Fibroblast of lung (primary cell): ENCODE measurements at regions not wholly inside any gene's neighbourhood (a gene's known extent, or its start where the extent isn't known, plus 50 kb on each side); places are given as distances from the start of the nearest gene placed in this dataset.

Experiments
- DNase-seq, 2 donors: peaks; one replicate each; pipeline versions ENCODE4 v3.0.0 to v3.0.0-alpha.2; 2010; ENCODE audit warnings: low read depth in 2 of 2
- H2AFZ ChIP-seq: 2 replicates; pipeline ENCODE4 v1.5.1; 2012; ENCODE audit warnings: low read length, control low read depth, inconsistent platforms
- H3K27ac ChIP-seq: 2 replicates; pipeline ENCODE4 v1.5.1; 2011; ENCODE audit warnings: low read length, control low read depth; ENCODE audit not compliant: insufficient read depth
- H3K27me3 ChIP-seq: 2 replicates; pipeline ENCODE4 v1.5.1; 2011; ENCODE audit warnings: mild to moderate bottlenecking, low read length; ENCODE audit not compliant: control insufficient read depth, insufficient read depth
- H3K36me3 ChIP-seq: 2 replicates; pipeline ENCODE4 v1.5.1; 2011; ENCODE audit warnings: low read length; ENCODE audit not compliant: control insufficient read depth, insufficient read depth
- H3K4me1 ChIP-seq: 2 replicates; pipeline ENCODE4 v1.5.1; 2011; ENCODE audit warnings: low read length; ENCODE audit not compliant: control insufficient read depth, insufficient read depth; ENCODE audit errors: extremely low read depth
- H3K4me2 ChIP-seq: 2 replicates; pipeline ENCODE4 v1.5.1; 2011; ENCODE audit warnings: low read length, control low read depth; ENCODE audit not compliant: insufficient read depth; ENCODE audit errors: extremely low read depth
- H3K4me3 ChIP-seq, 4 experiments: fragments of 200-600 bp in 1 of 4; sonication (generic) in 1 of 4; replicated peaks in 1 of 4; 2 replicates each; pipeline ENCODE4 v1.5.1; 2011 to 2016; ENCODE audit warnings: low read length in 4 of 4, low read depth in 3 of 4, mild to moderate bottlenecking in 3 of 4, control low read depth in 2 of 4, inconsistent platforms in 1 of 4, mixed read lengths in 1 of 4; ENCODE audit not compliant: insufficient read depth in 1 of 4; ENCODE audit errors: control extremely low read depth in 1 of 4
- H3K79me2 ChIP-seq: 2 replicates; pipeline ENCODE4 v1.5.1; 2012; ENCODE audit warnings: mild to moderate bottlenecking, low read length, inconsistent platforms; ENCODE audit not compliant: control insufficient read depth, insufficient read depth
- H3K9ac ChIP-seq: 2 replicates; pipeline ENCODE4 v1.5.1; 2011; ENCODE audit warnings: mild to moderate bottlenecking, low read length, control low read depth; ENCODE audit not compliant: insufficient read depth
- H3K9me3 ChIP-seq: 2 replicates; pipeline ENCODE4 v1.5.1; 2012; ENCODE audit warnings: low read depth, low read length; ENCODE audit not compliant: control insufficient read depth, insufficient read depth
- H4K20me1 ChIP-seq: 2 replicates; pipeline ENCODE4 v1.5.1; 2011; ENCODE audit warnings: low read length; ENCODE audit not compliant: control insufficient read depth, insufficient read depth; ENCODE audit errors: extremely low read depth
- EZH2 ChIP-seq: IDR thresholded peaks from 2 replicates; pipeline ENCODE4 v1.5.1; 2012; ENCODE audit warnings: low read length, control low read depth, mild to moderate bottlenecking; ENCODE audit errors: missing control alignments
- TF ChIP-seq, protein P1 (sequence below), 2 donors: IDR thresholded peaks in 1 of 2; conservative IDR thresholded peaks in 1 of 2; 1 replicate in 1 of 2; 2 replicates in 1 of 2; pipeline ENCODE4 v1.5.1; 2011 to 2012; ENCODE audit warnings: low read length in 2 of 2, control low read depth in 1 of 2, inconsistent platforms in 1 of 2, low read depth in 1 of 2, mild to moderate bottlenecking in 1 of 2

GRCh38 chr16:79318143-79318899 lies 282.2 kb downstream of the MAF start:
- no peaks in the 10 kb centered on the region for H3K36me3 ChIP-seq
- H3K27me3 ChIP-seq, result no peaks in the 10 kb centered on the region
- no peak for DNase-seq
- H4K20me1 ChIP-seq, result no peaks in the 10 kb centered on the region
- no peak overlapping the region for H3K4me3 ChIP-seq
- no peaks in the 10 kb centered on the region for H3K4me1 ChIP-seq
- no peak overlapping the region for H2AFZ ChIP-seq
- no peak overlapping the region for H3K9ac ChIP-seq
- H3K4me2 ChIP-seq, result no peak overlapping the region
- H3K9me3 ChIP-seq, result no peaks in the 10 kb centered on the region
- H3K27ac ChIP-seq, result no peak overlapping the region
- no peaks in the 10 kb centered on the region for H3K79me2 ChIP-seq
- TF ChIP-seq EZH2, result no peak
- TF ChIP-seq, protein P1, sequence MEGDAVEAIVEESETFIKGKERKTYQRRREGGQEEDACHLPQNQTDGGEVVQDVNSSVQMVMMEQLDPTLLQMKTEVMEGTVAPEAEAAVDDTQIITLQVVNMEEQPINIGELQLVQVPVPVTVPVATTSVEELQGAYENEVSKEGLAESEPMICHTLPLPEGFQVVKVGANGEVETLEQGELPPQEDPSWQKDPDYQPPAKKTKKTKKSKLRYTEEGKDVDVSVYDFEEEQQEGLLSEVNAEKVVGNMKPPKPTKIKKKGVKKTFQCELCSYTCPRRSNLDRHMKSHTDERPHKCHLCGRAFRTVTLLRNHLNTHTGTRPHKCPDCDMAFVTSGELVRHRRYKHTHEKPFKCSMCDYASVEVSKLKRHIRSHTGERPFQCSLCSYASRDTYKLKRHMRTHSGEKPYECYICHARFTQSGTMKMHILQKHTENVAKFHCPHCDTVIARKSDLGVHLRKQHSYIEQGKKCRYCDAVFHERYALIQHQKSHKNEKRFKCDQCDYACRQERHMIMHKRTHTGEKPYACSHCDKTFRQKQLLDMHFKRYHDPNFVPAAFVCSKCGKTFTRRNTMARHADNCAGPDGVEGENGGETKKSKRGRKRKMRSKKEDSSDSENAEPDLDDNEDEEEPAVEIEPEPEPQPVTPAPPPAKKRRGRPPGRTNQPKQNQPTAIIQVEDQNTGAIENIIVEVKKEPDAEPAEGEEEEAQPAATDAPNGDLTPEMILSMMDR (conservative IDR thresholded peaks at IDR 0.05 in 1 of 2, IDR thresholded peaks at IDR 0.05 in 1 of 2; ENCODE audit: low read depth in 1 of 2, low read length in 2 of 2), result no peak

- Histone ChIP-seq H3K9me3 (no peaks in the 10 kb centered on the region), H3K79me2 (no peaks in the 10 kb centered on the region), H2AFZ (no peak overlapping the region), H3K27me3 (no peaks in the 10 kb centered on the region), H3K4me1 (no peaks in the 10 kb centered on the region), H3K4me2 (no peak overlapping the region), H3K27ac (no peak overlapping the region), H3K36me3 (no peaks in the 10 kb centered on the region), H3K9ac (no peak overlapping the region), H3K4me3 (no peak overlapping the region), H4K20me1 (no peaks in the 10 kb centered on the region)
- TF ChIP-seq EZH2, result no peak
- TF ChIP-seq, protein P1 (conservative IDR thresholded peaks at IDR 0.05 in 1 of 2, IDR thresholded peaks at IDR 0.05 in 1 of 2; ENCODE audit: low read depth in 1 of 2, low read length in 2 of 2), result no peak
- DNase-seq, result no peak
These were observed 283.0 kb downstream of the MAF start for GRCh38 chr16:79317521-79317920.

DNA sequence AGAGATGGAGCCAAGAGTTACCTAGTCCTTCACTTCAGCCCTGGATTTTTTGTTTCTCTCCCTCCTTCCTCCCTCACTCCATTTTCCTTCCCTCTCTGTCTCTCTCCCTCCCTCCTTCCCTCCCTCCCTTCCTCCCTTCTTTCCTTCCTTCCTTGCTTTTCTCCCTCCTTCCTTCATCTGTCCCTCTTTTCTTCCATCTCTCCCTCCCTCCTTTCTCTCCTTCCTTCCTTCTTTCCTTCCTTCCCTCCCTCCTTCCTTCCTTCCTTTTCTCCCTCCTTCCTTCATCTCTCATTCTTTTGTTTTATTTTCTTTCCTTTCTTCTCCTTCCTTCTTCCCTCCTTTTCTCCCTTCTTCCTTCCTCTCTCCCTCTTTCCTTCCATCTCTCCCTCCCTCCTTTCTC lies 283.5 kb downstream of the MAF start:
- H3K4me3 ChIP-seq, result no peak overlapping the region
- H3K27ac ChIP-seq, result no peak overlapping the region
- H3K36me3 ChIP-seq, result no peaks in the 10 kb centered on the region
- H3K4me1 ChIP-seq, result no peaks in the 10 kb centered on the region
- TF ChIP-seq, protein P1 (conservative IDR thresholded peaks at IDR 0.05 in 1 of 2, IDR thresholded peaks at IDR 0.05 in 1 of 2; ENCODE audit: low read depth in 1 of 2, low read length in 2 of 2), result no peak
- no peak for DNase-seq
- H2AFZ ChIP-seq, result no peak overlapping the region
- no peaks in the 10 kb centered on the region for H3K9me3 ChIP-seq
- H3K9ac ChIP-seq, result no peak overlapping the region
- no peaks in the 10 kb centered on the region for H3K79me2 ChIP-seq
- no peaks in the 10 kb centered on the region for H3K27me3 ChIP-seq
- no peak overlapping the region for H3K4me2 ChIP-seq
- no peaks in the 10 kb centered on the region for H4K20me1 ChIP-seq
